ENCODE measurements at regions not wholly inside any gene's neighbourhood (a gene's known extent, or its start where the extent isn't known, plus 50 kb on each side); places are given as distances from the start of the nearest gene placed in this dataset.
A peak's percentile ranks its signal among the peaks of the same experiment; 100 is the strongest.

- no peak for DNase-seq
Observed at GRCh38 chr4:14496969-14497368, 505.3 kb upstream of the CPEB2 start.

- no peak for DNase-seq
Observed at GRCh38 chr4:14504162-14504561, 498.1 kb upstream of the CPEB2 start.

GRCh38 chr4:14513471-14513870 is 488.8 kb upstream of the CPEB2 start:
- DNase-seq, result no peak

- DNase-seq, result no peak
Observed at GRCh38 chr4:14515556-14515955, 486.7 kb upstream of the CPEB2 start.

GRCh38 chr4:14518136-14518535 is 484.1 kb upstream of the CPEB2 start:
- no peak for DNase-seq

- no peak for DNase-seq
Observed at GRCh38 chr4:14520171-14520570, 482.1 kb upstream of the CPEB2 start.

- DNase-seq, result no peak
Observed at GRCh38 chr4:14524276-14524675, 478.0 kb upstream of the CPEB2 start.

- DNase-seq, result no peak
Observed at GRCh38 chr4:14528918-14529317, 473.4 kb upstream of the CPEB2 start.

GRCh38 chr4:14529653-14530052 is 472.6 kb upstream of the CPEB2 start:
- DNase-seq, result no peak

- no peak for DNase-seq
Observed at GRCh38 chr4:14532436-14532835, 469.8 kb upstream of the CPEB2 start.

GRCh38 chr4:14539246-14539645 is 463.0 kb upstream of the CPEB2 start:
- DNase-seq, result no peak

GRCh38 chr4:14545163-14545562 is 457.1 kb upstream of the CPEB2 start:
- no peak for DNase-seq

- no peak for DNase-seq
Observed at GRCh38 chr4:14545807-14546206, 456.5 kb upstream of the CPEB2 start.

- DNase-seq, result no peak
Observed at GRCh38 chr4:14552119-14552518, 450.2 kb upstream of the CPEB2 start.

GRCh38 chr4:14559646-14560045 is 442.6 kb upstream of the CPEB2 start:
- no peak for DNase-seq

GRCh38 chr4:14560577-14560976 is 441.7 kb upstream of the CPEB2 start:
- DNase-seq, result no peak

- no peak for DNase-seq
Observed at GRCh38 chr4:14562901-14563300, 439.4 kb upstream of the CPEB2 start.

GRCh38 chr4:14564281-14564680 is 438.0 kb upstream of the CPEB2 start:
- no peak for DNase-seq

GRCh38 chr4:14566518-14566917 is 435.8 kb upstream of the CPEB2 start:
- DNase-seq, result peak; percentile 1

- no peak for DNase-seq
Observed at GRCh38 chr4:14568351-14568750, 433.9 kb upstream of the CPEB2 start.

GRCh38 chr4:14575289-14575688 is 427.0 kb upstream of the CPEB2 start:
- DNase-seq, result no peak

- no peak for DNase-seq
Observed at GRCh38 chr4:14575919-14576318, 426.4 kb upstream of the CPEB2 start.

GRCh38 chr4:14580061-14580460 is 422.2 kb upstream of the CPEB2 start:
- DNase-seq, result no peak

GRCh38 chr4:14581741-14582140 is 420.5 kb upstream of the CPEB2 start:
- no peak for DNase-seq

GRCh38 chr4:14582677-14583076 is 419.6 kb upstream of the CPEB2 start:
- DNase-seq, result no peak

GRCh38 chr4:14583331-14583730 is 418.9 kb upstream of the CPEB2 start:
- no peak for DNase-seq
